DMS153 treated with DMSO at 0.1 percent for 48 hours (cell line): ENCODE measurements at regions not wholly inside any gene's neighbourhood (a gene's known extent, or its start where the extent isn't known, plus 50 kb on each side); places are given as distances from the start of the nearest gene placed in this dataset.

Source experiments
- DNase-seq: peaks from one replicate; lab custom pipeline; 2025; ENCODE audit not compliant: unreplicated experiment; lab: John Stamatoyannopoulos, UW

DNA sequence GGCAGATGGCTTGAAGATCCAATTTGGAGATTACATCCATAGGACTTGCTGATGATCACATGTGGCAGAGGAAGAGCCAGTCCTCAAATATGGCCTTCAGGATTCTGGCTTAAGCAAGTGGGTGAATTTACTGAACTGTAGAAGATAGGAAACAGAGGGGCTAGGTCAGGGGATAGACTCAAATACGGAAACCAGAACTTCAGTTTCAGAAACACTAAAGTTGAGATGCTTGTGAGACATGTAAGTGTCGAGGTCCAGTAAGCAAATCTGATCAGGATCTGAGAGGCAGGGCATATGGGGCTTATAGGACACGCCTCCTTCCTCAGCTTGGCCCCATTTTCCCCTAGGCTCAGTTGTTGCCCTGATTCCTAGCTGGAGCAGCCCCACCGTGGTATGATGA, 107.7 kb downstream of the LBH start:
- DNase-seq: no peak

DNA sequence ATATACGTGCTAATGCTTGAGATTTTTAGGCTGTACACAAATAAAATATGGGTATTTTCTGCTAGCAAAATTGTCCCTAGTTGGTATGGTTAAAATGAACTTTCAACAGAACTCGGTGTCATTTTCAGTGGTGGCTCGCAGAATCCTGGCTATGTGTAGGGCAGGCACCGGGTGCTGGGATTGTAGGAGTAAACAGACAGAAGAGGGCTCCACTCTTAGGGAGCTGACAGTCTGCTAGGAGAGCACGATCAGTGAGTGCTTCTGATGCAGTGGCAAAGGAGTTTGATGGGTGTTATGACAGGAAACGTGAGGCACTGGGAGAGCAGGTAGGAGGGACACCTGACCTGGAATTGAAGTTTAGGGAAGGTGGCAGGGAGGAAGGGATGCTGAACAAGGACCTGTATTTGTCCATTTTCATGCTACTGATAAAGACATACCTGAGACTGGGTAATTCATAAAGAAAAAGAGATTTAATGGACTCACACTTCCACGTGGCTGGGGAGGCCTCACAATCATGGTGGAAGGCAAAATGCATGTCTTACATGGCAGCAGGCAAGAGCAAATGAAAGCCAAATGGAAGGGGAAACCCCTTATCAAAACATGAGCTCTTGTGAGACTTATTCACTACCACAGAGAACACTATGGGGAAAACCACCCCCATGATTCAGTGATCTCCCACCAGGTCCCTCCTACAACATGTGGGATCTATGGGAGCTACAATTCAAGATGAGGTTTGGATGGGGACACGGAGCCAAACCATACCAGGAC, 105.4 kb upstream of the LCLAT1 start:
- no peak for DNase-seq

GRCh38 chr2:30346471-30347169, 100.4 kb upstream of the LCLAT1 start:
- DNase-seq: no peak

DNA sequence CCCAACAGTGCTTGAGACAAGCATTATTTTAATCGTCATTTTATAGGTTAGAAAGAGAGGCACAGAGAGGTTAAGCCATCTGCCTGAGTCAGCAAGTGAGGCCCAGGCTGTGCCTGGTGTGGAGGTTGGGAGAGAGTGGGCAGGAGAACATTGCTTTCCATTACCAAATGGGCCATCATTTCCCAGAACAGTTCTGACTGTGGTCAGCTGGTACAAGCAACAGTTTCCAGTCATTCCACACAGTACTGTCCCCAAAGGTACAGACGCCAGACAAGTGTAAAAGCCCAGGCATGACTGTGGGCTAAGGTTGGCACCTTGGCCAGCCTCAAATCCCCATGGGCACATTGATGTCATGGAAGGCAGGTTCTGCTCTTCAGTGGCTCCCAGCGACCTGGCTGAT, 98.2 kb upstream of the LCLAT1 start:
- no peak for DNase-seq

DNA sequence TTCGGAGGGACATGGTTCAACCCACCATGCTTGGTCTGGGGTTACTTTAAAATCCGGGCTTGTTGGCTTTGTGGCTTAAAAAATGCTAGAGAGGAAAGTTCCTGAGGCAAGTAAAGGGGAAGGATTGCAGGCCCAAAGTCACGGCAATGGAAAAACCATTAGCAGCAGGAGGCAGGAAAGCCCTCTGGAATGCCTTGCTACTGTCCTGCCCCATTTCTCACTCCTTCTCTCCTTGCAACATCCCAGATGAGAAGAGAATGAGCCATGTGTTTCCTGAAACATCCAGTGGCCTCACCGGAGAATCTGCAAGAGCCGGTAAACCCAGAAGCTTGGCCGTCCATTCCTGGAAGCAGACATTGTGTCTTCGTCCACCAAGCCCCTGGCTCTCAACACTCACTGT, 97.4 kb upstream of the LCLAT1 start:
- no peak for DNase-seq

DNA sequence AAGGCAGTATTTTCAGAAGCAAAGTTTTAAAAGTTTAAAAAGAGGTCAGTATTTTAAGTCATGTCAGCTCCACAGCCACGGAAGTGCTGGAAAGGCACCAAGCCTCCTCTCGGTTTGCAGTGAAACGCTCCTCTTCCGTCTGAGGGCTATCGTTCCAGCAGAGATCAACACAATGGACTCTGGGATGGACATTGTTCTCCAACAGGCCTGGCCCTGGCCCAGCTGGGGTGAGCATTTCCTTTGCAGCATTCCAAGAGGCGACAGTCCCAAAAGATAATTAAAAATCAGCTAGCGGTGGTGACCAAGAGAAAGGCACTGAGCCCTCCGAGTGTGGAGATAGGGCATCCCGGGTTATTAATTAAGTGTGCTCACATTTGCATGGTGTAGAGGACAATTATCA, 95.9 kb upstream of the LCLAT1 start:
- no peak for DNase-seq

DNA sequence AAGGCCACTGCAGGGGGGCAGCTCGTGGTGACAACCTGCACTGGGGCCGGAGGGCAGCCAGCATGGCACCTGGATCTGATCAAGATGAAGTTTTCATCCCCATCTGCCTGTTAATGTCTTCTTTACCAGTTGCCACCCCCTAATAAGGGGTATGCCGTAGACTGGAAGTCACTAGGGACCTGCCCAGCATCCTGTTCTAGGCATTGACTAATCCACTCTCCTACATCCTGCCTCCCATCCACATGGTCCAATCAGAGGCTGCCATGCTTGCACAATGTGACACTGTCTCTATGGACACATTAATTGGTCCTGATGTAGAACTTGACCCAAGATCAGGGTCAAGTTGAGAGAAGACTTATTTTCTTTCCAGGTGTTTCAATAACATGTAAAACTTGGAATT, 95.1 kb upstream of the LCLAT1 start:
- DNase-seq: no peak

GRCh38 chr2:30354150-30354549, 92.9 kb upstream of the LCLAT1 start:
- no peak for DNase-seq

- no peak for DNase-seq
Observed at GRCh38 chr2:30354621-30355020, 92.4 kb upstream of the LCLAT1 start.

DNA sequence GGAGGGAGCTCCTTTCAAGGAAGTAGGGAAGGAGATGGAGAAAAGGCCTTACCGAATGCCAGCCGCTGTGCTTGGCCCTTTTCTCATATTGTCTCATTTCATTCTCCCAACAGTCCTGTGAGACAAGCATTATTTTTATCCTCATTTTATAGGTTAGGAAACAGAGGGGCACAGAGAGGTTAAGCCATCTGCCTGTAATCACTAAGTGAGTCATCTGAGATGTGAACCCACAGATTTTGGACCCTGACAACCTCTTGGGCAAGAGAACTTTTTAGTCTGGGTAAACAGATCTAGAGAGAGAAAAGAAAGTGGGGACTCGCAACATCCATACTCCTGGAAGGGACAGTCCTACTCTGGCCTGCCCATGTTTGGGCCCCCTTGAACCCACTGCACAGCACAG, 91.7 kb upstream of the LCLAT1 start:
- DNase-seq: no peak

DNA sequence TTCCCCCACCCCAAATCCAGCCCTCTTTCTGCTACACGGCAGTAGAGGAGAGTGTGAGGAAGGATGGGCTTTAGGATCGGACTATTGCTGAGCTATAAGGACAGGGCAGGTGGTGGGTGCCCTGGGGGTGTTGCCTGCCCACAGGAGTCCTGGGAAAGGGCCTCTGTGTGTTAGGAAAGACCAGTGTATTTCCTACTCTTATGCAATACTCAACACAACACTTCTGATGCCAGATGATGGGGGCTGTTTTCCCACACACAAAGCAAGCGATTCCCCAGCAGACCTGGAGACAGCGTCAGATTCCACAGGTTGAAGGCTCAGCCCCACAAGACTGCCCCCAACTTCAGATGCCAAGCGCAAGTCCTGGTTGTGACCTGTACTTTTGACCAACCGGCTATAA, 91.0 kb upstream of the LCLAT1 start:
- no peak for DNase-seq

DNA sequence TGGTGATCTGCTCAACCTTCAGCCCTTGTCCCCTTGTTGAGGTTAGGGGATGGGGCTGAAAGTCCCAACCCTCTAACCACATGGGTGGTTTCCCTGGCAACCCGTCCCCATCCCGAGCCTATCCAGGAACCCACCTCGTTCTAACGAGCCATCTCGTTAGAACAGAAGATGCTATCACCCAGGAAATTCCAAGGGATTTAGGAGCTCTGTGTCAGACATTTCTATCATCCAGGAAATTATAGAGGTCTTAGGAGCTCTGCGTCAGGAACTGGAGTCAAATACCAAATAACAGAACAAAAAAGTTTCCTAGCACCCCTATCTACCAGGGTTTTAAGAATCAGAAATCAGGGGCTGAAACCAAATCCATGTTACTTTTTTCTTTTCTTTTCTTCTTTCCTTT, 90.3 kb upstream of the LCLAT1 start:
- DNase-seq: no peak

DNA sequence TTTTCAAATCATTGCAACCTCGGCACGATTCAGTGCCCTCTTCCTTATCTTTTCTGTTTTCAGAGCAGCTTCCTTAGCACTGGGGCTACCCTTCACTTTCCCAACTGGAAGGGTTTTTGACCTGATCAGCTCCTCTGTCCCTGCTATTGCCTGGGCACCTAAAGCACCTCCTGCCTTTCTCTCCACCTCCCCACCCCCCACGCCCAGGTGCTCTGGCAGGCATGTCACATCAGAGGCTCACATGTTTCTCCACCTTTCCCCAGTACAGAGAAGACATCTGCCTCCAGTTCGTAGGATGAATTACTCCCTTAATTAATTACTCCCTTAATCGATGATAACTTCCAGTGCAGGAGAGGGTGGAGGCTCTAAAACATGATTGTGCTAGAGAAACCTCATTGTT, 88.7 kb upstream of the LCLAT1 start:
- no peak for DNase-seq

DNA sequence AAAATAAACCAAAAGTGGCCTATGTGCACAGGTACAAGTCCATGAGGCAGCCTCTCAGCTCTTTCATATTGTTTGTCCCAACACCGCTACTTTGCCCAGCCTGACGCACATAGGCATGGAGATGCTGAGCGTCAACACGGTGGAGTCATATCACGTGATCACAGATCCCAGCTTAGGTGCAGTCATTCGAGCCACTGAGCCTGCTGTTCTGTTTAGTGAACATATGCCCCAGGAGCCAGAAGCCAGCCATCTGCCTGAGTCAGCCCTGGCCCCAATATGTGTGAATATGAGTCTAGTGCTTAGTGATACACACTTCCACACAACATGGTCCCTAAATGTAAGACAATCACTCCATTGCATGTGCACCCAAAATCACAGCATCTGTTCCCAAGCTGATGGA, 88.2 kb upstream of the LCLAT1 start:
- no peak for DNase-seq

GRCh38 chr2:30359644-30360167, 87.3 kb upstream of the LCLAT1 start:
- no peak for DNase-seq

DNA sequence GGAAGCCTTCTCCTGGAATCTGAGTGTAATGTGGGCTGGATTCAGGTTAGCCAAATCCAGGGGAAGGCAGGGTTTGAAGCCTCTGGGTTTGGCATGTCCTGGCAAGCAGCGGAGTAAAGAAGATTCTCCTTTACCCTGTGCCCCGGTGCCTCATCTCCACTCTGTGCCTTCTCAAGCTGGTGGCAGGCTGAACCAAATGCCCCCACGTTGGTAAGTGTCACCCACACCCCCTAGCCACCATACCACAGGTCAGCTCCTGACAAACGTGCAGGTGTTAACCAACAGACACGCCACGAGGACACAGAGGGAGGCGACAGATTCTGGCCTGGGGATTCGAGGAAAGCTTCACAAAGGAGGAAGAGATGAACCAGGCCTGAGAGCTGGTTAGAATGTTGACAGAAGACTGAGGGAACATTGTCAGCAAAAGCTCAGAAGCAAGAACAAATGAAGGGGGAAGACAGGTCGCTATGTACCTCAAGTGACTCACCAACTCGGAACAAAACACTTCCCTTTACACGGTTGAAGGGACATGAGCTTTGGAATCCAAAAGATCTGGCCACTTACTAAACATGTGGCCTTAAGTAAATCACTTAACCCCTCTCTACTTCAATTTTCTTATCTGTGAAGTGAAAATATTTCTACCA, 85.2 kb upstream of the LCLAT1 start:
- no peak for DNase-seq

- no peak for DNase-seq
Observed at GRCh38 chr2:30362468-30363081, 84.5 kb upstream of the LCLAT1 start.

DNA sequence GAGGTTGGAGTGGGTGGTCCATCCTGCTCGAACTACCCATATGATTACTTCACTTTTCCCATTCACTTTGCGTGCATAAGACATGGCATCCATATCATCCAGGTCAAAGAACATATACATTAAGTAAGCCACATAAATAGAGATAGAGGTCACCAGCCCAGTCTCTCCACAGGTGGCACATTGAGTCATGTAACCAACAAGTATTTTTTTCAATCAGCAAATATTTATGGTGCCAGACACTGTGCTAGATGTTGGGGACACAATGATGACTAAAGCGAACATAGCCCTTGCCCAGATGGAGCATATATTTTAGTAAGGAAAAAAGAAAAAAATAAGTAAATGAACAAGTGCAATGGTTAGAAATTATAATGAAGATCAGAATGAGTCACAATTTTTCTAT, 83.6 kb upstream of the LCLAT1 start:
- no peak for DNase-seq

DNA sequence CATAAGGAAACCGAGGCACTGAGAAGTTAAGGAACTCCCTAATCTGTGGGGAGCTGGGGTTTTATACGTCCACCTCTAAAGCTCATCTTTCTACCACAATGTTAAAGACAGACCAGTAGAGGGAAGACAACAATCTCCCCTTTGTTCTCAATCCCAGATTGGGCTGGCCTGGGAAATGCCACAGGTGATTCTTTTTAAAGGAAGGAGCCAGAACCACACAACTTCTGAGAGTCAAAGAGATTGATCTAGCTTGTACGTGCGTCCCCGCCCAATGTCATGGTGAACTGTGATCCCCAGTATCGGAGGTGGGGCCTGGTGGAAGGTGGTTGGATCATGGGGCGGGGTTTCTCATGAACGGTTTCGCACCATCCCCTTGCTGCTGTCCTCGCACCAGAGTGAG, 81.8 kb upstream of the LCLAT1 start:
- no peak for DNase-seq

DNA sequence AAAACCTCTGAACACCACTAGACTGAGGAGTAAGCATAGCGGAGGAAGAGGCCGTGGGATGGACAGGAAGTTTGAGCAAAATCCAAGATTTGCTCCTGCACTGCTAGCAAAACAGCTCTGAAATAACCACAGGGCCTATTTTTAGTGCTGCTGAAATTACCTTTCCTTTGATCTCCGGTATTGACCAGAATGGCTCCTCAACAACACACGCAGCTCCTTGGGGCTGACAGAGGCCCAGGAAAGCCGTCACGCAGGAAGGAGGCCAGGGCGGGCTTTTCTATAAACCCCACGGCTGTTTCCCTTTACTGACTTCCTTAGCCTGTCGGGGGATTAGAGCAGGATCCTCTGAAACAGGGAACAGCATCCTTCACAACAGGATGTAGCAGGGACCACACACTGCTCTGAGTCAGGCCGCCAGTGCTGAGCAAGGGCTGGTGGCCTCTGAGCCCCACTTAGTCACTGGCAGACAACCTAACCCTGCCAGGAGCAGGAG, 80.8 kb upstream of the LCLAT1 start:
- DNase-seq: no peak

- DNase-seq: no peak
Observed at GRCh38 chr2:30367232-30368070, 79.6 kb upstream of the LCLAT1 start.
